ENCODE measurements at regions not wholly inside any gene's neighbourhood (a gene's known extent, or its start where the extent isn't known, plus 50 kb on each side); places are given as distances from the start of the nearest gene placed in this dataset.

DNA sequence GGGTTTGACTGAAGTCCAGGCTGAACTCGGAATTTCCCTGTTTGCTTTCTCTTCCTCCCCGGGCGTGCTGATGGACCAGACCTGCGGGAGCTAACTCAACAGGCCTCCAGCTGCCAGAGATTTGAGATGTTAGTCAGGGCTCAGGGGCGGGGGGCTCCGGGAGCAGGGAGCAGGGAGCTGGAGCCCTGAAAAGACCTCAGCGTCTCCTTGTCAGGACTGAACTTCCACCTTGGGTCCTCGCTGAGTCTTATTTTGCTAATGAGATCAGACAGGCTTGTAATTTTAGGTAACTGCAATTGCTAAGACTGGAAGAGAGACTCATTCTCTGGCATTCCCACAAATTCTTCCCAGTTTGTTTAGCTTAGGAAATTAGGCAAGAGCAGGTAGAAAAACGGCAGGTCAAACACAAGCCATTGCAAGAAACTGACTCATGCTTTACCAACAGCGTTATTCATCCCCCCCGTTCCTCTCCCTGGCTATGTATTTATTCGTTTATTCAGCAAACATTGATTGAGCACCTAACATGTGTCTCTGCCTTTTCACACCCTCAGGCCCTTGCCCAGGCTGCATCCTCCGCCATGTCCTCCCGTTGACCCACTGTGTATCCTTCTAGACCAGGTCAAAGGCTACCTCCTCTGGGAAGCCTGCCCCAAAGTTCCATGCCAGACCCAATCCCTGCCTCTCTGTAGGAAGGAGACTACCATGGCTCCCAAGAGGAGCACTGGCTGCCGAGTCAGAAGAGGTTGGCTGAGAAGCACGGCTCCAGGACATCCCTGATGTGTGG is 80.4 kb upstream of the DIO3 start:
- TF ChIP-seq EZH2phosphoT487 (IDR thresholded peaks at IDR 0.05; ENCODE audit: insufficient read depth, low read depth): no peak
- TF ChIP-seq EZH2 (IDR thresholded peaks at IDR 0.05; ENCODE audit: insufficient read depth, poor library complexity, severe bottlenecking): no peak
